KMS-11 (cell line): ENCODE measurements at regions not wholly inside any gene's neighbourhood (a gene's known extent, or its start where the extent isn't known, plus 50 kb on each side); places are given as distances from the start of the nearest gene placed in this dataset.

Experiments used
- H2AFZ ChIP-seq: fragments of 200-600 bp; sonication (generic); 2 replicates; pipeline ENCODE4 v1.6.1; 2016; ENCODE audit warnings: antibody characterized with exemption, mixed run types, low read depth
- H3K27ac ChIP-seq: fragments of 200-600 bp; sonication (generic); 2 replicates; pipeline ENCODE4 v1.6.1; 2016; ENCODE audit warnings: mild to moderate bottlenecking, mixed run types
- H3K27me3 ChIP-seq: fragments of 200-600 bp; sonication (generic); 2 replicates; pipeline ENCODE4 v1.6.1; 2017; ENCODE audit warnings: mild to moderate bottlenecking, low read depth, mixed run types, moderate library complexity; ENCODE audit not compliant: insufficient read depth
- H3K36me3 ChIP-seq: fragments of 200-600 bp; sonication (generic); 2 replicates; pipeline ENCODE4 v1.6.1; 2017; ENCODE audit warnings: mild to moderate bottlenecking, mixed run types; ENCODE audit not compliant: insufficient read depth
- H3K4me1 ChIP-seq: fragments of 200-600 bp; sonication (generic); 2 replicates; pipeline ENCODE4 v1.6.1; 2016; ENCODE audit warnings: mild to moderate bottlenecking, low read depth, mixed run types; ENCODE audit not compliant: poor library complexity, severe bottlenecking
- H3K4me2 ChIP-seq: fragments of 200-600 bp; sonication (generic); 2 replicates; pipeline ENCODE4 v1.7.0; 2016; ENCODE audit warnings: mild to moderate bottlenecking, mixed run types
- H3K4me3 ChIP-seq: fragments of 200-600 bp; sonication (generic); IDR thresholded peaks from 2 replicates; pipeline ENCODE4 v1.6.1; 2017; ENCODE audit warnings: low read depth, low read length, mixed read lengths; ENCODE audit not compliant: insufficient read depth
- H3K79me2 ChIP-seq: fragments of 200-600 bp; sonication (generic); 2 replicates; pipeline ENCODE4 v1.6.1; 2016; ENCODE audit warnings: low read depth, mixed run types; ENCODE audit not compliant: insufficient read depth
- H3K9ac ChIP-seq: fragments of 200-600 bp; sonication (generic); 2 replicates; pipeline ENCODE4 v1.6.1; 2016; ENCODE audit warnings: mild to moderate bottlenecking, mixed run types
- H4K20me1 ChIP-seq: fragments of 200-600 bp; sonication (generic); 2 replicates; pipeline ENCODE4 v1.6.1; 2016; ENCODE audit warnings: mild to moderate bottlenecking, mixed run types; ENCODE audit not compliant: insufficient read depth
- CTCF ChIP-seq: fragments of 200-600 bp; sonication (generic); conservative IDR thresholded peaks from 2 replicates; pipeline ENCODE4 v1.6.1; 2017; ENCODE audit warnings: low read depth, mild to moderate bottlenecking, antibody characterized with exemption, low read length, moderate library complexity, mixed read lengths

- H2AFZ ChIP-seq, result no peak overlapping the region
- H3K4me3 ChIP-seq, result no peak overlapping the region
- H3K36me3 ChIP-seq, result no peaks in the 10 kb centered on the region
- H3K79me2 ChIP-seq, result no peaks in the 10 kb centered on the region
- H3K4me1 ChIP-seq, result no peaks in the 10 kb centered on the region
- H3K27me3 ChIP-seq, result no peaks in the 10 kb centered on the region
- TF ChIP-seq CTCF, result no peak
- H3K4me2 ChIP-seq, result no peak overlapping the region
- no peaks in the 10 kb centered on the region for H4K20me1 ChIP-seq
- no peak overlapping the region for H3K27ac ChIP-seq
- H3K9ac ChIP-seq, result no peak overlapping the region
These were observed 157.5 kb downstream of the CHRM3 start for GRCh38 chr1:239543873-239544272.

GRCh38 chr1:239545466-239545865 lies 159.1 kb downstream of the CHRM3 start:
- H2AFZ ChIP-seq, result no peak overlapping the region
- H3K27me3 ChIP-seq, result no peaks in the 10 kb centered on the region
- H3K4me3 ChIP-seq, result no peak overlapping the region
- no peak overlapping the region for H3K4me2 ChIP-seq
- H3K79me2 ChIP-seq, result no peaks in the 10 kb centered on the region
- TF ChIP-seq CTCF, result no peak
- no peaks in the 10 kb centered on the region for H3K4me1 ChIP-seq
- H3K36me3 ChIP-seq, result no peaks in the 10 kb centered on the region
- no peaks in the 10 kb centered on the region for H4K20me1 ChIP-seq
- no peak overlapping the region for H3K9ac ChIP-seq
- no peak overlapping the region for H3K27ac ChIP-seq

DNA sequence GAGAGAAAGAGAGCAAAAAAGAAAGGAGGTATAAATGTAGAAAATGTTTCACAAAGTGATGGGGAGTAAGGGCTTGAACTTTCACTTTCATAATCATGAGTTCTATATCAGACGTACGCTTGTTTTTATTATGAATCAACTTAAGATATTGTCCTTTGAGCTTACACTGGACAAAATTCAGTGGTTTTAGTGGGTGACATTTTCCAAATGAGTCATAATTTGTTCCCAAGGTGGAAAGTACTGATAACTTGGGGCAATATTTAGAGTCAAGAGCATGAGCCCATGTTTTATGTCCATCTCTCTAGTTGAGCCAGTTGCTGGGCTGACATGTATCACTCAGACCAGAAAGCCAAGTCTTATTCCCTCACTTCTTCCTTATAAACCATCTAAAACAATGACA lies 161.6 kb downstream of the CHRM3 start:
- no peaks in the 10 kb centered on the region for H3K27me3 ChIP-seq
- no peaks in the 10 kb centered on the region for H3K4me1 ChIP-seq
- no peak overlapping the region for H3K9ac ChIP-seq
- no peaks in the 10 kb centered on the region for H3K36me3 ChIP-seq
- no peak overlapping the region for H2AFZ ChIP-seq
- no peak overlapping the region for H3K27ac ChIP-seq
- TF ChIP-seq CTCF, result no peak
- no peaks in the 10 kb centered on the region for H3K79me2 ChIP-seq
- no peak overlapping the region for H3K4me3 ChIP-seq
- H3K4me2 ChIP-seq, result no peak overlapping the region
- no peaks in the 10 kb centered on the region for H4K20me1 ChIP-seq

GRCh38 chr1:239550178-239550577 lies 163.8 kb downstream of the CHRM3 start:
- Histone ChIP-seq H3K27me3 (no peaks in the 10 kb centered on the region), H3K9ac (no peak overlapping the region), H3K27ac (no peak overlapping the region), H2AFZ (no peak overlapping the region), H3K79me2 (no peaks in the 10 kb centered on the region), H3K36me3 (no peaks in the 10 kb centered on the region), H3K4me2 (no peak overlapping the region), H3K4me3 (no peak overlapping the region), H4K20me1 (no peaks in the 10 kb centered on the region), H3K4me1 (no peaks in the 10 kb centered on the region)
- no peak for TF ChIP-seq CTCF

DNA sequence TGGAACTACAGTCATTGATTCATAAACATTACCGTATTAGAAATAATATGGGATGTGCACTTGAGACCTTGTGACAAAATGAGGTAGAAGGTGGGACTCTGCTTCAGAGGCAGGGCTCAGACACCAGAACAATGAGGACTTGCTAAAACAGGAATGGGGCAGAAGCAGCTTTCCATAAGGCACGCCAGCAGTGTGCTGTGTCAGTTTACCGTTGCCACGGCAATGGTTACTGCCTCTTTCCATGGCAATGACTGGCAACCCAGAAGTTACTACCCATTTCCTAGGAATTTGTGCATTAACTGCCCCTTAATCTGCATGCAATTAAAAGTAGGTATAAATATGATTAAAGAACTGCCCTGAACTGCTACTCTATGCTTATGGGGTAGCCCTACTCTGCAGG lies 169.0 kb downstream of the CHRM3 start:
- Histone ChIP-seq H3K4me3 (no peak overlapping the region), H3K79me2 (no peaks in the 10 kb centered on the region), H3K27me3 (no peaks in the 10 kb centered on the region), H4K20me1 (no peaks in the 10 kb centered on the region), H3K4me2 (no peak overlapping the region), H3K36me3 (no peaks in the 10 kb centered on the region), H3K9ac (no peak overlapping the region), H3K27ac (no peak overlapping the region), H3K4me1 (no peaks in the 10 kb centered on the region), H2AFZ (no peak overlapping the region)
- TF ChIP-seq CTCF, result no peak
